GM13976 (cell line): ENCODE measurements at regions not wholly inside any gene's neighbourhood (a gene's known extent, or its start where the extent isn't known, plus 50 kb on each side); places are given as distances from the start of the nearest gene placed in this dataset.

Source experiments
- DNase-seq: peaks from one replicate; pipeline ENCODE4 v3.0.0; 2012; ENCODE audit warnings: low spot score
- in situ Hi-C: fragments of 300-500 bp; cut with MboI; formaldehyde crosslinking; loops from one replicate; pipeline ENCODE4 v1.12.0; 2022; ENCODE audit warnings: low sequenced_read_pairs, mixed read lengths, inconsistent platforms; ENCODE audit not compliant: unreplicated experiment
- TF ChIP-seq, protein P1 (sequence below): IDR thresholded peaks from 2 replicates; pipeline ENCODE4 v1.5.1; 2012; ENCODE audit warnings: borderline replicate concordance, mild to moderate bottlenecking; ENCODE audit not compliant: insufficient read depth; ENCODE audit errors: extremely low read depth, missing control alignments, control extremely low read depth

DNA sequence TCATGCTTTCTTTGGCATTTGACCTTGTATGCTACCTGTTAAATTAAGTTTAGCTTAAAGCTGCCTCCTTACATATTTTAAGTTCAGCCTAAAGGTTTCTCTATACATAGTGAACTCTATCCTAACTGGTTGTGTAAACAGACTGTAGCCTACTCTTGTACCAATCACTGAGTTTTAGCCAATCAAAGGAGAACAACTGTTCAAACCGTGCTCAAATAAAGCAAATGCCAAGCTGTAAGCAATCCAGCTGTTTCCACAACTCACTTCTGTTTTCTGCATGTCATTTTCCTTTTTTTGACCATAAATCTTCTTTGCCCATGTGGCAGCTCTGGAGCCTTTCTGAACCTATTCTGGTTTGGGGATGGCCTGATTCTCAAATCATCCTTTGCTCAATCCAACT lies 1603.8 kb upstream of the ACVR2A start:
- DNase-seq: no peak
- in situ Hi-C loops: no loop called here
- TF ChIP-seq, protein P1, sequence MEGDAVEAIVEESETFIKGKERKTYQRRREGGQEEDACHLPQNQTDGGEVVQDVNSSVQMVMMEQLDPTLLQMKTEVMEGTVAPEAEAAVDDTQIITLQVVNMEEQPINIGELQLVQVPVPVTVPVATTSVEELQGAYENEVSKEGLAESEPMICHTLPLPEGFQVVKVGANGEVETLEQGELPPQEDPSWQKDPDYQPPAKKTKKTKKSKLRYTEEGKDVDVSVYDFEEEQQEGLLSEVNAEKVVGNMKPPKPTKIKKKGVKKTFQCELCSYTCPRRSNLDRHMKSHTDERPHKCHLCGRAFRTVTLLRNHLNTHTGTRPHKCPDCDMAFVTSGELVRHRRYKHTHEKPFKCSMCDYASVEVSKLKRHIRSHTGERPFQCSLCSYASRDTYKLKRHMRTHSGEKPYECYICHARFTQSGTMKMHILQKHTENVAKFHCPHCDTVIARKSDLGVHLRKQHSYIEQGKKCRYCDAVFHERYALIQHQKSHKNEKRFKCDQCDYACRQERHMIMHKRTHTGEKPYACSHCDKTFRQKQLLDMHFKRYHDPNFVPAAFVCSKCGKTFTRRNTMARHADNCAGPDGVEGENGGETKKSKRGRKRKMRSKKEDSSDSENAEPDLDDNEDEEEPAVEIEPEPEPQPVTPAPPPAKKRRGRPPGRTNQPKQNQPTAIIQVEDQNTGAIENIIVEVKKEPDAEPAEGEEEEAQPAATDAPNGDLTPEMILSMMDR: no peak

DNA sequence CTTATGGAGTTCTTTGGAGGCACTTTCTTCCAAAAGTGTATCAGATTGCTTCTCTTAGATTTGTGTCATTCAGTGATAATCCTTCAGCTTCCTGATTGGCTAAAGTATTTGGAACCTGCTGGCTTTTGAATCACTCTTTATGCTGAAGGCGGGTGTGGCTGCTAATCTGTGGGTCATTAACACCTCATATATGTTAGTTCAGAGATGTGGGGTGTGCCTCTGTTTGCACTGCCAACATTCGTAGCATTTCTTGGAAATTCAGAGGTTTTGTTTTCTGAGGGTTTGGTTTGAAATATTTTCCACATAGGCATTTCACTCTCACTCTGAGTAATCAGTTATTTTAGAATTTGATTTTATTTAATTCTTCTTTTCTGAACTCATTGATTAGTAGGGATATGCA lies 1604.4 kb upstream of the ACVR2A start:
- no peak for DNase-seq
- in situ Hi-C loops: no loop called here

DNA sequence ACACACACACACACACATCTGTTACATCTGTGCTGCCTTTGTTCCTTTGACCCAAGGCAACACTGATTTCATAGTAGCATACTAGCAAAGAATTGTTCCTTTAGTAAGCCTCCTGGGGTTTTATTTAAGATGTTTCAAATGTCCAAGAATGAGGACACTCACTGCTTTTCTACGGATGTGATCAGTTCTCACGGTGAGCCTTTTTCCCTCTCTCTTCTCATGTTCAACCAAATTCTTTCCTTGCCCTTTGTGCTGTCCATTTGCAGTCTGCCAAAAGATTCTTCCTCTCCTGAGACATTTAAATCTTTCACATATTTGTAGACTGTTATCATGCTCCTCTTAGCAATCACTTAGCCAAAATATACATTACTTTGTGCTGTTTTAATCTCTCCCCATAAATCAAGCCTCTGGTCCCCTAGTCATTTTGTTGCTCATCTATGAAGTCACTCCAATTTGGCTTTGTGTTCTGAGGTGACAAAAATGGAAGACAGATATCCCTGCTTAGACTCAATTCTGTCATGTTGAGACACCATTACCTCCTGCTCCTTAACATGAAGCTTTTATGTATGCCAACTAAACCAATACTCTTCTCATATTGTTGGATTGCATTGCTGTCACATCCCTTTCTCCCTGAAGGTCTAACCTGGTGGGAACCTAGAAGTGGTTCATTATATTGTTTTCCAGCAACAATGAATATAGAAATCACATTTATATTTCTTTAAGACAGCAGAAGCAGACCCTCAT lies 1605.3 kb upstream of the ACVR2A start:
- in situ Hi-C loops: no loop called here
- DNase-seq: no peak
- TF ChIP-seq, protein P1: no peak

More for the DNA sequence above, 1604.4 kb upstream of the ACVR2A start:
- TF ChIP-seq, protein P1: no peak

DNA sequence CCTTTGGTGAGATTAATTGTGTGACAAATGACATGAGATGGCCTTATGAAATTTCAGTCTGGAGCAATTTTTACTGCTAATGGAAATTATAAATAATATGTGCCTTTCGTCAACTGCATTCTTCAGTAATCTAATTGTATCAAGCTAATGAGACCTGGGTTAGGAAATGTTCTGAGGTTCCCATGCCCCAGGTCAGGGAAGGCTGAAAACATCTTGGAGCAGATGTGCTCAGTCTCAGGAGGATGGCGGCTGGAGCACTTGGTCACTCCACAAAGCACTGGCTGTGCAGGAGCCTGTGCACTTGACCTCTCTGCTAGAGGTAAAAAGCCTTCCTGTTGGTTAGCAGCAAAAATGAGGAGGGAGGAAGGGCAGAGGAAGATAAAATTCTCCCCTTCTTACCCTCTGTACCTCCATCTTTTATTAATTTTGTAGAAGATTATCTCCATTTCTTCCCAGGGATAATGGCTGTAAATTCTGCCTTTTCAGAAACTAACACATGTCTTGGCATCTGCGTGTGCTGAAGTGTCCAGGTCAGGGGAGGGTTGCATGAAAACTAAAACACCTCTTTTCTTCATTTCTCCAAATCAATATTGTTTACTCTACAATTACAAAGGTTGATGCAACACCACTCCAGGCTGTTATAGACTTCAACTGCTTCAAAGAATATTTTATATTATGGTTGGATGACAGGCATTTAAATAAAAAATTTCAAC lies 1606.4 kb upstream of the ACVR2A start:
- DNase-seq: no peak
- in situ Hi-C loops: no loop called here
- TF ChIP-seq, protein P1: no peak

DNA sequence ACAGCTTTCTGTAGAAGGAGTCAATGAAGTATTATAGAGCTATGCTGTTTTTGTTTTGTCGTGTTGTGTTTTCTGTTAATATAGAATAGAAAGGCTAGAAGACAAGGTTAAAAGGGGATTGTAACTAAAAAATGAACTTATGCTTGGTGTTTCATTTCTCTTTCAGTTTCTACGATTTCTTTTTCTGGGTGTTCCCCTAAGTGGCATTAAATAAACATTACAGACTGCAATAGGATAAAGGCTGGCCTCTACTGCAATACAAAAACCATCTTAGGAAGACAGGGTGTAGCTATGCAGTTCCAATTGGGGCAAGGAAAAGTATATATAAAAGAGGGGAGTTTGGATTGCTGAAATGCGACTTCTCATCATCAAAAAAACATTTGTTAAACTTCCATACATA lies 1609.7 kb upstream of the ACVR2A start:
- in situ Hi-C loops: no loop called here
- TF ChIP-seq, protein P1: no peak
- no peak for DNase-seq

DNA sequence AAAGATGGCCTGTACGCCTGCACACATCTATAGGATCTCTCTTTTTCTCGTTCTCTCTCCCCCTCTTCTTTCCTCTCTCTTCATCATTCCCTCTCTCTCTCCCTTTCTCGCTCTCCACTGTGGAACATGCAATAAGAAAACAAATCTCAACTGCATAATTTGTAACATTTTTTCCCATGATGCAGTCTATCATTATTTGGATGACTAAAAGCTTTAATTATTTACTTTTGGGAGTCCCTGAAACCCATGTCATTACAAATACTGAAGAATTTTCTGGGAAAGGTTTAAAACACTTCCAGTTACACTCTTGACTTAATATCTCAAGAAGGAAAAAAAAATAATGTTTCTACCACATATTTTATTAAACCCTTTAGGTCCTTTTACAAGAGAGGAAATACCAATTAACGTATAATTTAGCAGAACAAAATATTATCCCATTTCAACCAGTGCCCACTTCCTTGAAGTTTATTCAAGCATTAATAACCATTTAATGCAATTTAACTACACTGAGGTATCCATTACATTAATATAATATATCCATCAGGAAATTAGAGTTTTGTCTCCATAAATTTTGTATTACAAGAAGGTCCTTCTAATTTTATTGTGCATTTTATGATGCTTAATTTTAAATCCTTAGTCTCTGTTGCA lies 1615.2 kb upstream of the ACVR2A start:
- no peak for DNase-seq
- TF ChIP-seq, protein P1: no peak
- in situ Hi-C loops: no loop called here
